ENCODE measurements at regions not wholly inside any gene's neighbourhood (a gene's known extent, or its start where the extent isn't known, plus 50 kb on each side); places are given as distances from the start of the nearest gene placed in this dataset.

DNA sequence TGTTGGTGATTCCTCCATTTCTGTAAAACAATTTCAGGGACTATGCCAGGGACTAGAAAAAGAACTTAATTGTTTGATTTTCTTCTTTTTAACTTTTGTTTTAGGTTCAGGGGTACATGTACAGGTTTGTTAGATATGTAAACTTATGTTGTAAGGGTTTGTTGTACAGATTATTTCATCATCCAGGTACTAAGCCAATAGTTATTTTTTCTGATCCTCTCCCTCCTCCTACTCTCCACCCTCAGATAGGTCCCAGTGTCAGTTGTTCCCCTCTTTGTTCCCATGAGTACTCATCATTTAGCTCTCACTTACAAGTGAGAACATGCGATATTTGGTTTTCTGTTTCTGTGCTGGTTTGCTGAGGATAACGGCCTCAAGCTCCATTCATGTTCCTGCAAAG, 70.8 kb upstream of the BOD1L1 start:
- TF ChIP-seq, protein P1, sequence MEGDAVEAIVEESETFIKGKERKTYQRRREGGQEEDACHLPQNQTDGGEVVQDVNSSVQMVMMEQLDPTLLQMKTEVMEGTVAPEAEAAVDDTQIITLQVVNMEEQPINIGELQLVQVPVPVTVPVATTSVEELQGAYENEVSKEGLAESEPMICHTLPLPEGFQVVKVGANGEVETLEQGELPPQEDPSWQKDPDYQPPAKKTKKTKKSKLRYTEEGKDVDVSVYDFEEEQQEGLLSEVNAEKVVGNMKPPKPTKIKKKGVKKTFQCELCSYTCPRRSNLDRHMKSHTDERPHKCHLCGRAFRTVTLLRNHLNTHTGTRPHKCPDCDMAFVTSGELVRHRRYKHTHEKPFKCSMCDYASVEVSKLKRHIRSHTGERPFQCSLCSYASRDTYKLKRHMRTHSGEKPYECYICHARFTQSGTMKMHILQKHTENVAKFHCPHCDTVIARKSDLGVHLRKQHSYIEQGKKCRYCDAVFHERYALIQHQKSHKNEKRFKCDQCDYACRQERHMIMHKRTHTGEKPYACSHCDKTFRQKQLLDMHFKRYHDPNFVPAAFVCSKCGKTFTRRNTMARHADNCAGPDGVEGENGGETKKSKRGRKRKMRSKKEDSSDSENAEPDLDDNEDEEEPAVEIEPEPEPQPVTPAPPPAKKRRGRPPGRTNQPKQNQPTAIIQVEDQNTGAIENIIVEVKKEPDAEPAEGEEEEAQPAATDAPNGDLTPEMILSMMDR (IDR thresholded peaks at IDR 0.05) = no peak
- TF ChIP-seq POLR2A (IDR thresholded peaks at IDR 0.05) = no peak
